Osteocyte (in vitro differentiated cells): ENCODE measurements at regions not wholly inside any gene's neighbourhood (a gene's known extent, or its start where the extent isn't known, plus 50 kb on each side); places are given as distances from the start of the nearest gene placed in this dataset.

Source experiments
- DNase-seq: peaks from one replicate; pipeline ENCODE4 v3.0.0; 2021; ENCODE audit warnings: mixed read lengths; ENCODE audit not compliant: unreplicated experiment; ENCODE audit errors: extremely low spot score
- H3K27ac Mint-ChIP-seq: one replicate; pipeline ENCODE4 v1.8.0; 2021; ENCODE audit warnings: mild to moderate bottlenecking, mixed read lengths; ENCODE audit not compliant: unreplicated experiment
- H3K27me3 Mint-ChIP-seq: one replicate; pipeline ENCODE4 v1.8.0; 2021; ENCODE audit warnings: mixed read lengths; ENCODE audit not compliant: unreplicated experiment
- H3K36me3 Mint-ChIP-seq: one replicate; pipeline ENCODE4 v1.8.0; 2021; ENCODE audit warnings: mixed read lengths; ENCODE audit not compliant: unreplicated experiment
- H3K4me1 Mint-ChIP-seq: one replicate; pipeline ENCODE4 v1.8.0; 2021; ENCODE audit warnings: mixed read lengths; ENCODE audit not compliant: unreplicated experiment
- H3K4me3 Mint-ChIP-seq: one replicate; pipeline ENCODE4 v1.8.0; 2021; ENCODE audit warnings: mild to moderate bottlenecking, moderate library complexity, mixed read lengths; ENCODE audit not compliant: unreplicated experiment
- H3K9me3 Mint-ChIP-seq: one replicate; pipeline ENCODE4 v1.8.0; 2021; ENCODE audit warnings: mixed read lengths; ENCODE audit not compliant: unreplicated experiment
- CTCF ChIP-seq: fragments of 200-600 bp; sonication (generic); IDR thresholded peaks from 2 replicates; pipeline ENCODE4 v1.5.0; 2021; ENCODE audit warnings: antibody characterized with exemption, mild to moderate bottlenecking, moderate library complexity

GRCh38 chr13:44093607-44094564 is 214.2 kb downstream of the LACC1 start:
- DNase-seq: no peak
- Mint-ChIP-seq H3K4me1 (peaks cover 14% of the 10 kb centered on the region), H3K4me3 (no peak overlapping the region), H3K27ac (no peak overlapping the region), H3K27me3 (peaks cover 12% of the 10 kb centered on the region), H3K9me3 (peaks cover 13% of the 10 kb centered on the region), H3K36me3 (no peaks in the 10 kb centered on the region)
- no peak for TF ChIP-seq CTCF

GRCh38 chr13:44096901-44097300 is 217.2 kb downstream of the LACC1 start:
- no peak overlapping the region for H3K27ac Mint-ChIP-seq
- DNase-seq: no peak
- H3K9me3 Mint-ChIP-seq: peaks cover 14% of the 10 kb centered on the region
- peaks cover 2% of the 10 kb centered on the region for H3K36me3 Mint-ChIP-seq
- peaks cover 12% of the 10 kb centered on the region for H3K27me3 Mint-ChIP-seq
- no peak for TF ChIP-seq CTCF
- H3K4me3 Mint-ChIP-seq: no peak overlapping the region
- peaks cover 17% of the 10 kb centered on the region for H3K4me1 Mint-ChIP-seq

GRCh38 chr13:44098559-44098958 is 218.9 kb downstream of the LACC1 start:
- no peak overlapping the region for H3K27ac Mint-ChIP-seq
- no peak for TF ChIP-seq CTCF
- H3K9me3 Mint-ChIP-seq: peaks cover 19% of the 10 kb centered on the region
- no peak overlapping the region for H3K4me3 Mint-ChIP-seq
- peaks cover 12% of the 10 kb centered on the region for H3K27me3 Mint-ChIP-seq
- H3K4me1 Mint-ChIP-seq: peaks cover 11% of the 10 kb centered on the region
- DNase-seq: no peak
- H3K36me3 Mint-ChIP-seq: peaks cover 4% of the 10 kb centered on the region

- no peak for TF ChIP-seq CTCF
- Mint-ChIP-seq H3K4me3 (no peak overlapping the region), H3K4me1 (peaks cover 8% of the 10 kb centered on the region), H3K27ac (no peak overlapping the region), H3K27me3 (peaks cover 5% of the 10 kb centered on the region), H3K36me3 (peaks cover 6% of the 10 kb centered on the region), H3K9me3 (peaks cover 19% of the 10 kb centered on the region)
- DNase-seq: no peak
Observed at GRCh38 chr13:44101347-44102083, 221.8 kb downstream of the LACC1 start.
